MCF 10A (cell line): ENCODE measurements at regions not wholly inside any gene's neighbourhood (a gene's known extent, or its start where the extent isn't known, plus 50 kb on each side); places are given as distances from the start of the nearest gene placed in this dataset.

Experiments used
- BruUV-seq: library from RNA; stranded (reverse); fragments of 400-500 nt; replicated peaks from 2 replicates; lab custom pipeline; 2021; lab: Mats Ljungman, UMichigan
- CTCF ChIA-PET: fragments of 300-600 bp; sonication (Branson Sonifier 250); formaldehyde crosslinking; extraction: SDS; loops from one replicate; lab custom pipeline; 2021; ENCODE audit warnings: antibody characterized with exemption, inconsistent platforms; lab: Yijun Ruan, JAX
- POLR2A ChIA-PET: fragments of 300-600, 350-650 bp; sonication (Branson Sonifier 250); formaldehyde crosslinking; extraction: SDS; loops from one replicate; lab custom pipeline; 2020; ENCODE audit warnings: antibody characterized with exemption, inconsistent platforms; lab: Yijun Ruan, JAX
- DNase-seq: peaks from one replicate; pipeline ENCODE4 v3.0.0-alpha.2; 2018; ENCODE audit not compliant: unreplicated experiment
- H3K27ac Mint-ChIP-seq: one replicate; pipeline ENCODE4 v1.8.0; 2022; ENCODE audit warnings: mild to moderate bottlenecking, low read depth, mixed read lengths; ENCODE audit not compliant: unreplicated experiment
- H3K27me3 Mint-ChIP-seq: one replicate; pipeline ENCODE4 v1.8.0; 2022; ENCODE audit warnings: mixed read lengths; ENCODE audit not compliant: insufficient read depth, unreplicated experiment
- H3K36me3 Mint-ChIP-seq: one replicate; pipeline ENCODE4 v1.8.0; 2022; ENCODE audit warnings: mild to moderate bottlenecking, moderate library complexity, mixed read lengths; ENCODE audit not compliant: insufficient read depth, unreplicated experiment
- H3K4me1 Mint-ChIP-seq: one replicate; pipeline ENCODE4 v1.8.0; 2022; ENCODE audit warnings: mixed read lengths; ENCODE audit not compliant: insufficient read depth, unreplicated experiment
- H3K4me3 Mint-ChIP-seq: one replicate; pipeline ENCODE4 v1.8.0; 2022; ENCODE audit warnings: mild to moderate bottlenecking, moderate library complexity, mixed read lengths; ENCODE audit not compliant: unreplicated experiment
- H3K9me3 Mint-ChIP-seq: one replicate; pipeline ENCODE4 v1.8.0; 2022; ENCODE audit warnings: mixed read lengths; ENCODE audit not compliant: unreplicated experiment
- intact Hi-C: fragments of 100-400 bp; cut with micrococcal nuclease; formaldehyde crosslinking; loops from 2 replicates; pipeline ENCODE4 v1.14.1; 2022
- TF ChIP-seq, protein P1 (sequence below): fragments of 200-600 bp; IDR thresholded peaks from one replicate; pipeline ENCODE4 v1.8.0; 2022; ENCODE audit warnings: antibody characterized with exemption, mild to moderate bottlenecking; ENCODE audit not compliant: unreplicated experiment

DNA sequence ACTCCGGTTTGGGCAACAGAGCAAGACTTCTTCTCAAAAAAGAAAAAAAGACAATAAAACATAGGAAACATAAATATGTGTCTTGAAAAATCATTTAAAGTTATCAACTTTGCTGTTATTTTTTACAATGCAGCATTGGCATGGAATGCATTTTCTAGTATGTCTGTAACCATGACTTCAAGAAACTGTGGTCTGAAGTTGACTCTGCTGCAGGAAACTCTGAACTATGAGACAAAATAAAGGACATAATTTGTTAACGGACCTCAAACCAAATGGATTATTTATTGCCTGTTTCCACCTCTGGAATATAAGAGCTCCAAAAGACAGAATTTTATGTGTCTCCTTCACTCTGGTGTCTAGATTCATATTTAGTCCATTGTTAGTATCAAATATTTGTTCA is 79.1 kb downstream of the TRIB2 start:
- no TSS peak for BruUV-seq
- Mint-ChIP-seq H3K36me3 (no peaks in the 10 kb centered on the region), H3K9me3 (peaks cover 12% of the 10 kb centered on the region), H3K4me1 (peaks cover 9% of the 10 kb centered on the region), H3K27me3 (no peaks in the 10 kb centered on the region), H3K4me3 (no peak overlapping the region), H3K27ac (no peak overlapping the region)
- CTCF ChIA-PET = no interaction called here
- POLR2A ChIA-PET = no interaction called here
- DNase-seq = no peak
- intact Hi-C loops = no loop called here
- TF ChIP-seq, protein P1, sequence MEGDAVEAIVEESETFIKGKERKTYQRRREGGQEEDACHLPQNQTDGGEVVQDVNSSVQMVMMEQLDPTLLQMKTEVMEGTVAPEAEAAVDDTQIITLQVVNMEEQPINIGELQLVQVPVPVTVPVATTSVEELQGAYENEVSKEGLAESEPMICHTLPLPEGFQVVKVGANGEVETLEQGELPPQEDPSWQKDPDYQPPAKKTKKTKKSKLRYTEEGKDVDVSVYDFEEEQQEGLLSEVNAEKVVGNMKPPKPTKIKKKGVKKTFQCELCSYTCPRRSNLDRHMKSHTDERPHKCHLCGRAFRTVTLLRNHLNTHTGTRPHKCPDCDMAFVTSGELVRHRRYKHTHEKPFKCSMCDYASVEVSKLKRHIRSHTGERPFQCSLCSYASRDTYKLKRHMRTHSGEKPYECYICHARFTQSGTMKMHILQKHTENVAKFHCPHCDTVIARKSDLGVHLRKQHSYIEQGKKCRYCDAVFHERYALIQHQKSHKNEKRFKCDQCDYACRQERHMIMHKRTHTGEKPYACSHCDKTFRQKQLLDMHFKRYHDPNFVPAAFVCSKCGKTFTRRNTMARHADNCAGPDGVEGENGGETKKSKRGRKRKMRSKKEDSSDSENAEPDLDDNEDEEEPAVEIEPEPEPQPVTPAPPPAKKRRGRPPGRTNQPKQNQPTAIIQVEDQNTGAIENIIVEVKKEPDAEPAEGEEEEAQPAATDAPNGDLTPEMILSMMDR = no peak

DNA sequence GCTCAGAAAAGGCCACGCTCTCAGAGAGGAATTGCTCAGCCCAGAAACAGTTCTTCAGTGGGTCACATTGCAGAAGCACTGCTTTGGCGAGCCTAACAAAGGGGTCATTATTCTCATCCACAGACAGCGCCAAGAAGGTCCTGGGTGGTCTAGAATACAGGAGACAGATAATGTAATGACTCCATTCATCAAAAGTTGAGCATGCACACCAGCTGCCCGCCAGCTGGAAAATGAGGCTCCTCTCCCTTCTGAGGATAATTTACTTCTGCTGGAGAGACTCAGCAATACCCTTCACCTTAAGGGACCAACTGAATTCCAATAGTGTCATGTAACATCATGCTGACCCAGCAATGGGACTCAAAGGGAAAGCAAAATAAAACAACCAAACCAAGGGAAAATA is 79.9 kb downstream of the TRIB2 start:
- TF ChIP-seq, protein P1 = no peak
- intact Hi-C loops = no loop called here
- no peak overlapping the region for H3K27ac Mint-ChIP-seq
- POLR2A ChIA-PET = no interaction called here
- H3K9me3 Mint-ChIP-seq = peaks cover 20% of the 10 kb centered on the region
- no TSS peak for BruUV-seq
- no peak overlapping the region for H3K4me3 Mint-ChIP-seq
- peaks cover 9% of the 10 kb centered on the region for H3K4me1 Mint-ChIP-seq
- H3K27me3 Mint-ChIP-seq = no peaks in the 10 kb centered on the region
- CTCF ChIA-PET = interaction anchor here (1.0 kb wide), 1 partner anchor 9 kb away, joined by 4 read pairs; no protein-coding TSS in a partner anchor
- H3K36me3 Mint-ChIP-seq = no peaks in the 10 kb centered on the region
- DNase-seq = no peak

DNA sequence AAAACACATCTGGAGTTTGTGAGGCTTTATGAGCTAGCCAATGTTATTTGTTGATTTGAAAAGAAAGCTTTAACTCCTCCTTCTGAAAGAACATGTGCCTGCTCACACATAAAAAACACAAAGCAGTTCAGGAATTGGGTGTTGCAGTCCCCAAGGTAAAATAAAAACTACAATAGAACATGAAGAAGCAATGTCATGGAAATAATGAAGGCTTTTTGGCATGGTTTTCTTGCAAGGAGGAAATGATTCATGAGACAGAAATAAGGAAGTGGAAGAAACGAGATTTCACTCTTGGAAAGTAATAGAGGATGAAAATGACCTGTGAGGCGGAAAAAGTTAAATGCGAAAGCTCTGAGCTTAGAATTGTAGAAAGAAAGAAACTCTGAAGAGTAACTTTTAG is 81.1 kb downstream of the TRIB2 start:
- no peak overlapping the region for H3K4me3 Mint-ChIP-seq
- intact Hi-C loops = no loop called here
- POLR2A ChIA-PET = interaction anchor here (1.4 kb wide), 1 partner anchor 11 kb away, joined by 3 read pairs; no protein-coding TSS in a partner anchor
- peak; percentile 21 for DNase-seq
- H3K36me3 Mint-ChIP-seq = no peaks in the 10 kb centered on the region
- H3K4me1 Mint-ChIP-seq = peaks cover 9% of the 10 kb centered on the region
- no peaks in the 10 kb centered on the region for H3K27me3 Mint-ChIP-seq
- TF ChIP-seq, protein P1 = no peak
- CTCF ChIA-PET = interaction anchor here (0.7 to 1.0 kb wide), 3 partner anchors 10 to 46 kb away, joined by 3 to 4 read pairs (median 4); no protein-coding TSS in a partner anchor
- peaks cover 31% of the 10 kb centered on the region for H3K9me3 Mint-ChIP-seq
- no TSS peak for BruUV-seq
- peak overlapping the region; percentile 57 for H3K27ac Mint-ChIP-seq

DNA sequence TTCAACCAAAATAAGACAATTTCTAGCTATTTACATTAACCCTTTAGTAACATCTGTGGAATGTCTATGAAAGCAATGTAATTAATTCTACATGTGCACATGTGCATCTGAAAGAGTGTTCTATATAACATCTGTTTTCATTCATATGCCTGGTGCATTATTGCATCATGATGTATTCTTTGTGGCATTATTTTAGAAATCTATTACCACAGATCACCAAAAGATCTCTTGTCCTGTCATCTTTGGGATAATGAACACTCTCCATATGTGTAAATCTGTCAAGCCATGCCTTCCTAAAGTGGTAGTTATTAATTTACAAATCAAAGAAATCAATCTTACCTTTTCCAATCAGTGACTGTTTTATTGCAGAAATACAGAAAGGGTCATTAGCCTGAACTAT is 86.9 kb downstream of the TRIB2 start:
- DNase-seq = no peak
- TF ChIP-seq, protein P1 = no peak
- peaks cover 29% of the 10 kb centered on the region for H3K9me3 Mint-ChIP-seq
- peaks cover 7% of the 10 kb centered on the region for H3K4me1 Mint-ChIP-seq
- H3K36me3 Mint-ChIP-seq = no peaks in the 10 kb centered on the region
- ChIA-PET CTCF (no interaction called here), POLR2A (no interaction called here)
- no TSS peak for BruUV-seq
- H3K27me3 Mint-ChIP-seq = no peaks in the 10 kb centered on the region
- H3K27ac Mint-ChIP-seq = no peak overlapping the region
- intact Hi-C loops = loop anchor here (1.0 to 5.0 kb wide), 2 partner anchors 128 to 204 kb away; no protein-coding TSS in a partner anchor
- no peak overlapping the region for H3K4me3 Mint-ChIP-seq
